ENCODE measurements at regions not wholly inside any gene's neighbourhood (a gene's known extent, or its start where the extent isn't known, plus 50 kb on each side); places are given as distances from the start of the nearest gene placed in this dataset.

- Histone ChIP-seq H3K27me3 (no peaks in the 10 kb centered on the region), H3K4me3 (no peak overlapping the region), H3K27ac (no peak overlapping the region), H3K36me3 (no peaks in the 10 kb centered on the region), H3K9me3 (no peaks in the 10 kb centered on the region), H3K4me1 (ENCODE audit: insufficient read depth) (no peaks in the 10 kb centered on the region)
- TF ChIP-seq CTCF (IDR thresholded peaks at IDR 0.05) = no peak
- TF ChIP-seq EP300 (IDR thresholded peaks at IDR 0.05) = no peak
- TF ChIP-seq POLR2A (IDR thresholded peaks at IDR 0.05) = no peak
- no peak for DNase-seq
- WGBS, 3 donors = 77 to 91% (median 90%) methylated on average over 6 of the region's 6 CpGs
- intact Hi-C loops (cut with DNase I) = no loop called here
Observed at GRCh38 chr1:228818928-228819630, 83.8 kb downstream of the RHOU start.

GRCh38 chr1:228821252-228821651 lies 86.0 kb downstream of the RHOU start:
- H3K36me3 ChIP-seq = no peaks in the 10 kb centered on the region
- 75 to 83% (median 79%) methylated on average over 2 of the region's 2 CpGs for WGBS, 3 donors
- H3K9me3 ChIP-seq = no peaks in the 10 kb centered on the region
- TF ChIP-seq CTCF (IDR thresholded peaks at IDR 0.05) = no peak
- no peak for TF ChIP-seq EP300 (IDR thresholded peaks at IDR 0.05)
- TF ChIP-seq POLR2A (IDR thresholded peaks at IDR 0.05) = no peak
- no peaks in the 10 kb centered on the region for H3K4me1 ChIP-seq (ENCODE audit: insufficient read depth)
- H3K4me3 ChIP-seq = no peak overlapping the region
- no peak overlapping the region for H3K27ac ChIP-seq
- intact Hi-C loops (cut with DNase I) = no loop called here
- H3K27me3 ChIP-seq = no peaks in the 10 kb centered on the region
- no peak for DNase-seq

- intact Hi-C loops (cut with DNase I) = no loop called here
- no peaks in the 10 kb centered on the region for H3K9me3 ChIP-seq
- H3K4me3 ChIP-seq = no peak overlapping the region
- no peaks in the 10 kb centered on the region for H3K4me1 ChIP-seq (ENCODE audit: insufficient read depth)
- H3K36me3 ChIP-seq = no peaks in the 10 kb centered on the region
- DNase-seq = no peak
- no peak for TF ChIP-seq EP300 (IDR thresholded peaks at IDR 0.05)
- TF ChIP-seq CTCF (IDR thresholded peaks at IDR 0.05) = no peak
- TF ChIP-seq POLR2A (IDR thresholded peaks at IDR 0.05) = no peak
- 91 to 92% (median 91%) methylated on average over 3 of the region's 3 CpGs for WGBS, 3 donors
- no peaks in the 10 kb centered on the region for H3K27me3 ChIP-seq
- no peak overlapping the region for H3K27ac ChIP-seq
Observed at GRCh38 chr1:228823200-228823599, 87.9 kb downstream of the RHOU start.

GRCh38 chr1:228824366-228824765 lies 89.1 kb downstream of the RHOU start:
- no peak overlapping the region for H3K27ac ChIP-seq
- 90 to 96% (median 95%) methylated on average over 7 of the region's 7 CpGs for WGBS, 3 donors
- TF ChIP-seq EP300 (IDR thresholded peaks at IDR 0.05) (no peak), CTCF (IDR thresholded peaks at IDR 0.05) (no peak), POLR2A (IDR thresholded peaks at IDR 0.05) (no peak)
- no peak for DNase-seq
- no peak overlapping the region for H3K4me3 ChIP-seq
- intact Hi-C loops (cut with DNase I) = no loop called here
- no peaks in the 10 kb centered on the region for H3K4me1 ChIP-seq (ENCODE audit: insufficient read depth)
- no peaks in the 10 kb centered on the region for H3K9me3 ChIP-seq
- no peaks in the 10 kb centered on the region for H3K27me3 ChIP-seq
- no peaks in the 10 kb centered on the region for H3K36me3 ChIP-seq

Measured in ovary (tissue), 7 donors.